Superior temporal gyrus (tissue), 1 donor: ENCODE measurements at regions not wholly inside any gene's neighbourhood (a gene's known extent, or its start where the extent isn't known, plus 50 kb on each side); places are given as distances from the start of the nearest gene placed in this dataset.

Experiments
- DNase-seq: peaks from one replicate; pipeline ENCODE4 v3.0.0-alpha.2; 2016; ENCODE audit errors: extremely low spot score

GRCh38 chr13:106688940-106689339 lies 121.0 kb upstream of the ARGLU1 start:
- no peak for DNase-seq

- no peak for DNase-seq
These were observed 118.2 kb upstream of the ARGLU1 start for GRCh38 chr13:106686163-106686562.

- peak; percentile 37 for DNase-seq
These were observed 117.2 kb upstream of the ARGLU1 start for GRCh38 chr13:106685143-106685542.

GRCh38 chr13:106683918-106684317 lies 116.0 kb upstream of the ARGLU1 start:
- no peak for DNase-seq

- DNase-seq: no peak
These were observed 115.2 kb upstream of the ARGLU1 start for GRCh38 chr13:106683179-106683578.

GRCh38 chr13:106681997-106682396 lies 114.1 kb upstream of the ARGLU1 start:
- DNase-seq: no peak

- peak; percentile 31 for DNase-seq
These were observed 113.6 kb upstream of the ARGLU1 start for GRCh38 chr13:106681536-106681935.

GRCh38 chr13:106680796-106681472 lies 113.0 kb upstream of the ARGLU1 start:
- DNase-seq: peak; percentile 67

- no peak for DNase-seq
These were observed 110.9 kb upstream of the ARGLU1 start for GRCh38 chr13:106678646-106679418.

- DNase-seq: no peak
These were observed 107.4 kb upstream of the ARGLU1 start for GRCh38 chr13:106675311-106675710.

- no peak for DNase-seq
These were observed 93.0 kb upstream of the ARGLU1 start for GRCh38 chr13:106660746-106661625.

- DNase-seq: no peak
These were observed 89.2 kb upstream of the ARGLU1 start for GRCh38 chr13:106657104-106657503.

- DNase-seq: peak; percentile 25
These were observed 88.2 kb upstream of the ARGLU1 start for GRCh38 chr13:106656186-106656585.

- DNase-seq: no peak
These were observed 83.5 kb upstream of the ARGLU1 start for GRCh38 chr13:106651442-106651841.

GRCh38 chr13:106650690-106651205 lies 82.8 kb upstream of the ARGLU1 start:
- no peak for DNase-seq

- DNase-seq: no peak
These were observed 81.6 kb upstream of the ARGLU1 start for GRCh38 chr13:106649495-106649894.

- no peak for DNase-seq
These were observed 72.6 kb upstream of the ARGLU1 start for GRCh38 chr13:106640515-106640914.

GRCh38 chr13:106637519-106637918 lies 69.6 kb upstream of the ARGLU1 start:
- DNase-seq: no peak

- no peak for DNase-seq
These were observed 68.6 kb upstream of the ARGLU1 start for GRCh38 chr13:106636492-106636891.

- DNase-seq: no peak
These were observed 67.7 kb upstream of the ARGLU1 start for GRCh38 chr13:106635616-106636015.

- peak; percentile 20 for DNase-seq
These were observed 65.4 kb upstream of the ARGLU1 start for GRCh38 chr13:106633321-106633720.

GRCh38 chr13:106630650-106631049 lies 62.7 kb upstream of the ARGLU1 start:
- no peak for DNase-seq
